CD4-positive, alpha-beta T cell treated with Interleukin-2 at 100 ng/mL for 4 hours (primary cell): ENCODE measurements at regions not wholly inside any gene's neighbourhood (a gene's known extent, or its start where the extent isn't known, plus 50 kb on each side); places are given as distances from the start of the nearest gene placed in this dataset.
"Not testable (repeated sequence)": the region's sequence is repeated elsewhere in the genome, so short reads cannot be mapped to it uniquely, and the experiment has no call there.

Experiments used
- DNase-seq: peaks from one replicate; pipeline ENCODE4 v3.0.0-alpha.2; 2020; ENCODE audit warnings: low spot score

GRCh38 chr15:84547150-84547549, 53.7 kb upstream of the ZSCAN2 start:
- DNase-seq: not testable (repeated sequence)

DNA sequence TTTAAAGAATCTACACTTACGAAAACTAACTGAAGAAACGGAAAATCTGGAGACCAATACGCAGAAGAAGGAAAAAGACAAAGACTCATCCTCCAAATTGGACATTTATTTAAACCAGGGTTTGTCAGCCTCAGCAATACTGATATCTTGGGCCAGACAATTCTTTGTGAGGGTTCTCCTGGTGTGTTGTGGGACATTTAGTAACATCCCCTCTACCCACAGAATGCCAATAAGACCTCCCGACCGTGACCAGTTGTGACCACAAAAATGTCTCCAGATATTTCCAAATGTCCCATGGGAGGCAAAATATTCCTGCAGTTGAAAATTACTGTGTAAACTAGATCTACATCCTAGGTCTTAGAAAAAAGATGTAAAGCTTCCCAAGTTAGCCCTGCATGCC, 50.3 kb upstream of the ZSCAN2 start:
- not testable (repeated sequence) for DNase-seq
